Osteocyte (in vitro differentiated cells): ENCODE measurements at regions not wholly inside any gene's neighbourhood (a gene's known extent, or its start where the extent isn't known, plus 50 kb on each side); places are given as distances from the start of the nearest gene placed in this dataset.

ENCODE experiments used
- DNase-seq: peaks from one replicate; pipeline ENCODE4 v3.0.0; 2021; ENCODE audit warnings: mixed read lengths; ENCODE audit not compliant: unreplicated experiment; ENCODE audit errors: extremely low spot score
- H3K27ac Mint-ChIP-seq: one replicate; pipeline ENCODE4 v1.8.0; 2021; ENCODE audit warnings: mild to moderate bottlenecking, mixed read lengths; ENCODE audit not compliant: unreplicated experiment
- H3K27me3 Mint-ChIP-seq: one replicate; pipeline ENCODE4 v1.8.0; 2021; ENCODE audit warnings: mixed read lengths; ENCODE audit not compliant: unreplicated experiment
- H3K36me3 Mint-ChIP-seq: one replicate; pipeline ENCODE4 v1.8.0; 2021; ENCODE audit warnings: mixed read lengths; ENCODE audit not compliant: unreplicated experiment
- H3K4me1 Mint-ChIP-seq: one replicate; pipeline ENCODE4 v1.8.0; 2021; ENCODE audit warnings: mixed read lengths; ENCODE audit not compliant: unreplicated experiment
- H3K4me3 Mint-ChIP-seq: one replicate; pipeline ENCODE4 v1.8.0; 2021; ENCODE audit warnings: mild to moderate bottlenecking, moderate library complexity, mixed read lengths; ENCODE audit not compliant: unreplicated experiment
- H3K9me3 Mint-ChIP-seq: one replicate; pipeline ENCODE4 v1.8.0; 2021; ENCODE audit warnings: mixed read lengths; ENCODE audit not compliant: unreplicated experiment
- TF ChIP-seq, protein P1 (sequence below): fragments of 200-600 bp; sonication (generic); IDR thresholded peaks from 2 replicates; pipeline ENCODE4 v1.5.0; 2021; ENCODE audit warnings: antibody characterized with exemption, mild to moderate bottlenecking, moderate library complexity

DNA sequence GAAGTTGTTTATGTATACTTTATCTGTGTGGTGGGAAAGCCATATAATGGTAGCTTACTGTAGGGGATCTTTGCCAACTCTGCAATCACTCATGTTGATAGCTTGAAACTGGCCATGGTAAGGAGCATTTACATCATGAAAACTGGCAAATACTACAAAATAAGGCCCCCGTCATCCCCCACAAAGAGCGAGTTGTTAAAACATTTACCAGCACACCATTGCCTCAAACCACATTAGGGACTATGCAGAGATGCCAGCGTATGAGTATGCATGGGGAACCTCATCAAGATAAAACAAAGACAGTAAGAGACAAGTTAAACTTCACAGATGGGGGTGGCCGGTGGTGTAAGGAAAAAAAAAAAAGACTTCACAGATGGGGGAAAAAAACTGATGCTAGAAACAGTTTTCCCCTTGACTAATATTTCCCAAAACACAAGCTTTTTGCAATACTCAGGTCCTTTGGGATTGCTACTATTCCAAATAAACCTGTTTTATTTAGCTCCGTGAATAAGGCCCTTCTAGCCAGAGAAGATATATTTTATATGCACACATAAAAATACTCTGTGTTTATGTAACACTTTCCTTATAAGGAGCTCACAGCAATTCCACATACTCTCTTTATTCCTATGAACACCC, 70.6 kb upstream of the SERP2 start:
- H3K4me1 Mint-ChIP-seq = peaks cover 64% of the 10 kb centered on the region
- TF ChIP-seq, protein P1, sequence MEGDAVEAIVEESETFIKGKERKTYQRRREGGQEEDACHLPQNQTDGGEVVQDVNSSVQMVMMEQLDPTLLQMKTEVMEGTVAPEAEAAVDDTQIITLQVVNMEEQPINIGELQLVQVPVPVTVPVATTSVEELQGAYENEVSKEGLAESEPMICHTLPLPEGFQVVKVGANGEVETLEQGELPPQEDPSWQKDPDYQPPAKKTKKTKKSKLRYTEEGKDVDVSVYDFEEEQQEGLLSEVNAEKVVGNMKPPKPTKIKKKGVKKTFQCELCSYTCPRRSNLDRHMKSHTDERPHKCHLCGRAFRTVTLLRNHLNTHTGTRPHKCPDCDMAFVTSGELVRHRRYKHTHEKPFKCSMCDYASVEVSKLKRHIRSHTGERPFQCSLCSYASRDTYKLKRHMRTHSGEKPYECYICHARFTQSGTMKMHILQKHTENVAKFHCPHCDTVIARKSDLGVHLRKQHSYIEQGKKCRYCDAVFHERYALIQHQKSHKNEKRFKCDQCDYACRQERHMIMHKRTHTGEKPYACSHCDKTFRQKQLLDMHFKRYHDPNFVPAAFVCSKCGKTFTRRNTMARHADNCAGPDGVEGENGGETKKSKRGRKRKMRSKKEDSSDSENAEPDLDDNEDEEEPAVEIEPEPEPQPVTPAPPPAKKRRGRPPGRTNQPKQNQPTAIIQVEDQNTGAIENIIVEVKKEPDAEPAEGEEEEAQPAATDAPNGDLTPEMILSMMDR = no peak
- no peaks in the 10 kb centered on the region for H3K36me3 Mint-ChIP-seq
- DNase-seq = no peak
- H3K27me3 Mint-ChIP-seq = no peaks in the 10 kb centered on the region
- H3K4me3 Mint-ChIP-seq = no peak overlapping the region
- peak overlapping the region; percentile 2 for H3K27ac Mint-ChIP-seq
- H3K9me3 Mint-ChIP-seq = peaks cover 3% of the 10 kb centered on the region

DNA sequence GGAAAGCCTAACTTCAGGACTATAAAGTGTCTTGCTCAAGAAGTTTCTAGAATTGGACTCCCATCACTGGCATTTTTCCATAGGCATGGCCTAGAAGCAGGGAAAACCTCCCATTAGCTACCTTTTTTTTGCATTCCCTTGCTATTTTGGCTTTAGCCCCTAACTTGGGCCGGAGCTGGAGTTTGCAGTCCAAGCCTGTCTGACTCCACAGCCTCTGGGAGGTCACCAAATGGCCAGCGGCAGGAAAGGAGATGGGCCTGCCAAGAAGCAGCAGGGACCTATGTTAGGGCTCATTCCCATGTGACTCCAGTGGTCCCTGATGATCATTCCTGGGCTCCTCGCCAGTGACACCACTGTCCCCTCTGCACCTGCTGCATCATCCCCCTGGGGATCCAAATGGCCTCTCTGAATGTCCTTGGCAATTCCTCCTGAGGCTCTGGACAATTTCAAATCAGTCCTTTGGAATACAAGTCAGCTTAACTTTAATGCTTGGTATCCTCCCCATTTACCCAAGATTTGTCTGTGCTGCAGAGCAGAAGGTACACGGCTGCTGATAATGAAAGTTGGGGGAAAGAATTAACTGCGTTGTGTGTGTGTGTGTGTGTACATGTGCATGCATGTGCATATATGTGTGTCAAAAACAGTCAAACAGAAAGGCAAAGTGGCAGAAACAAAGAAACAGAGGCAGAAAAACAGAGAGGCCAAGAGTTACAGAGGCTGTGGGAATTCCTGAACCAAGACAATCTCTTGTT, 69.8 kb upstream of the SERP2 start:
- no peaks in the 10 kb centered on the region for H3K36me3 Mint-ChIP-seq
- peaks cover 3% of the 10 kb centered on the region for H3K9me3 Mint-ChIP-seq
- H3K4me1 Mint-ChIP-seq = peaks cover 64% of the 10 kb centered on the region
- no peaks in the 10 kb centered on the region for H3K27me3 Mint-ChIP-seq
- TF ChIP-seq, protein P1 = no peak
- no peak for DNase-seq
- no peak overlapping the region for H3K4me3 Mint-ChIP-seq
- peak overlapping the region; percentile 2 for H3K27ac Mint-ChIP-seq

DNA sequence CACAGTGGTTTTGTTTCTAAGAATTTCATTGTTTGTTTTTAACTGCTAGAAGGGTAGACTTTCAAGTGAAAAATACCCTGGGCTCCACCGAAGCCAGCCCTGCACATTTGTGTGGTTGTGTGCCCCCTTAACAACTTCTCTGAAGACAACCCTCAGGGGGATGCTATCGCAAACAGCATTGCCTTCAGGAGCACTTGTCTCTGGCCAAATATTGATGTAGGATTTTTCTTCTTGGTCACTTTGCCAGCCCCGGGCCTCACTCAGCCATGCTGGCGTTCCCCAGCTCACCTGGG, 69.2 kb upstream of the SERP2 start:
- H3K9me3 Mint-ChIP-seq = peaks cover 3% of the 10 kb centered on the region
- DNase-seq = no peak
- TF ChIP-seq, protein P1 = no peak
- no peak overlapping the region for H3K4me3 Mint-ChIP-seq
- no peaks in the 10 kb centered on the region for H3K36me3 Mint-ChIP-seq
- H3K27ac Mint-ChIP-seq = no peak overlapping the region
- H3K4me1 Mint-ChIP-seq = peaks cover 60% of the 10 kb centered on the region
- no peaks in the 10 kb centered on the region for H3K27me3 Mint-ChIP-seq

DNA sequence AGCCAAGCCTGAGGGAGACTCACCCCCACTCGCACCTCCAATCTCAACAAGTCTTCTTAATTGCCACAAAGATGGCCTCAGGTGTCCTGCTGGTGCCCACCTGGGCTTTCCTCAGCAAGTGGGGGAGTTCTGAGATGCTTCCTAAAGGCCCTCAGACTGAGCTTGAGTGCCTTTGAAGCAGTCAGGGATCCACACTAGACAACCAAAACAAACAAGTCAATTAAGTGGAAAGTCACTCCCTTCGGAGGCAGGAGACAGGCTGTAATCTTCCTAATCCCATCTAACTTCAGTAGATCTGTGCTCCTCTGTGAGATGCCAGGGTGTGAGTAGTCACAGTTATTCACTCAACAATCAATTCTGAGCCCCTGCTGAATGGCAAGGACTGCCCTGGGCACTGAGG, 68.3 kb upstream of the SERP2 start:
- TF ChIP-seq, protein P1 = no peak
- H3K36me3 Mint-ChIP-seq = no peaks in the 10 kb centered on the region
- DNase-seq = no peak
- no peak overlapping the region for H3K27ac Mint-ChIP-seq
- peaks cover 64% of the 10 kb centered on the region for H3K4me1 Mint-ChIP-seq
- H3K9me3 Mint-ChIP-seq = peaks cover 3% of the 10 kb centered on the region
- no peaks in the 10 kb centered on the region for H3K27me3 Mint-ChIP-seq
- H3K4me3 Mint-ChIP-seq = no peak overlapping the region

- Mint-ChIP-seq H3K9me3 (peaks cover 3% of the 10 kb centered on the region), H3K36me3 (no peaks in the 10 kb centered on the region), H3K27me3 (no peaks in the 10 kb centered on the region), H3K27ac (peak overlapping the region; percentile 89), H3K4me3 (no peak overlapping the region), H3K4me1 (peaks cover 63% of the 10 kb centered on the region)
- TF ChIP-seq, protein P1 = no peak
- DNase-seq = no peak
These were observed 67.7 kb upstream of the SERP2 start for GRCh38 chr13:44305917-44306370.
